Gastroesophageal sphincter (tissue), 4 donors: ENCODE measurements at regions not wholly inside any gene's neighbourhood (a gene's known extent, or its start where the extent isn't known, plus 50 kb on each side); places are given as distances from the start of the nearest gene placed in this dataset.

Experiments
- ATAC-seq: fragments of 150-250 bp; one replicate; pipeline ENCODE4 v1.9.1; 2016; ENCODE audit warnings: mild to moderate bottlenecking, moderate library complexity
- H3K27ac ChIP-seq, 4 donors: fragments of 200-600 bp; sonication (generic) in 3 of 4; 1 replicate in 3 of 4; 2 replicates in 1 of 4; pipeline ENCODE4 v1.5.1; 2016 to 2019
- H3K27me3 ChIP-seq: fragments of 200-600 bp; sonication (generic); one replicate; pipeline ENCODE4 v1.5.1; 2019
- H3K36me3 ChIP-seq, 2 donors: fragments of 200-600 bp; sonication (generic); one replicate each; pipeline ENCODE4 v1.5.1; 2019; ENCODE audit warnings: control low read depth in 1 of 2
- H3K4me1 ChIP-seq, 3 donors: fragments of 200-600 bp; sonication (generic); 1 replicate in 2 of 3; 2 replicates in 1 of 3; pipeline ENCODE4 v1.5.1; 2016 to 2019; ENCODE audit warnings: control low read depth in 2 of 3
- H3K4me3 ChIP-seq, 2 donors: fragments of 200-600 bp; sonication (generic); one replicate each; pipeline ENCODE4 v1.5.1; 2019; ENCODE audit warnings: mild to moderate bottlenecking in 1 of 2, moderate library complexity in 1 of 2
- H3K9me3 ChIP-seq, 3 donors: fragments of 200-600 bp; sonication (generic); one replicate each; pipeline ENCODE4 v1.5.1; 2017 to 2019; ENCODE audit warnings: control low read depth in 2 of 3
- CTCF ChIP-seq, 4 experiments: fragments of 200-600 bp in 2 of 4; fragments of 450-650 bp in 2 of 4; sonication (generic) in 1 of 4; IDR thresholded peaks; one replicate each; pipeline ENCODE4 v1.5.1; 2017 to 2019; ENCODE audit warnings: antibody characterized with exemption in 4 of 4, mild to moderate bottlenecking in 2 of 4, moderate library complexity in 2 of 4
- EP300 ChIP-seq: sonication (generic); formaldehyde crosslinking; IDR thresholded peaks from one replicate; pipeline ENCODE4 v1.6.1; 2017; ENCODE audit warnings: antibody characterized with exemption, mild to moderate bottlenecking
- POLR2A ChIP-seq, 2 donors: fragments of 450-650 bp; IDR thresholded peaks; one replicate each; pipeline ENCODE4 v1.6.1; 2017; ENCODE audit warnings: antibody characterized with exemption in 2 of 2, mild to moderate bottlenecking in 2 of 2, moderate library complexity in 1 of 2
- POLR2AphosphoS5 ChIP-seq: sonication (generic); formaldehyde crosslinking; IDR thresholded peaks from one replicate; pipeline ENCODE4 v1.6.1; 2017; ENCODE audit warnings: antibody characterized with exemption
- WGBS, 2 donors: methylation state at CpG; one replicate each; pipeline ENCODE4 v1.1.5; 2018; ENCODE audit warnings: low coverage in 1 of 2; 5-methylcytosine and 5-hydroxymethylcytosine counted together

GRCh38 chr14:86936556-86936955 lies 1056.4 kb downstream of the GALC start:
- no peak overlapping the region for H3K27ac ChIP-seq
- TF ChIP-seq POLR2AphosphoS5 (no peak), CTCF (IDR thresholded peaks at IDR 0.05) (no peak), EP300 (no peak), POLR2A (IDR thresholded peaks at IDR 0.05) (no peak)
- no peaks in the 10 kb centered on the region for H3K4me1 ChIP-seq
- no peaks in the 10 kb centered on the region for H3K27me3 ChIP-seq
- no peaks in the 10 kb centered on the region for H3K36me3 ChIP-seq
- ATAC-seq, result no peak
- H3K4me3 ChIP-seq, result no peak overlapping the region
- WGBS, 2 donors, result 64 to 78% methylated on average over 2 of the region's 2 CpGs
- H3K9me3 ChIP-seq, result no peaks in the 10 kb centered on the region

- ATAC-seq, result no peak
- H3K27ac ChIP-seq, result no peak overlapping the region
- no peak overlapping the region for H3K4me3 ChIP-seq
- TF ChIP-seq EP300 (no peak), CTCF (IDR thresholded peaks at IDR 0.05) (no peak), POLR2AphosphoS5 (no peak), POLR2A (IDR thresholded peaks at IDR 0.05) (no peak)
- no peaks in the 10 kb centered on the region for H3K9me3 ChIP-seq
- H3K4me1 ChIP-seq, result no peaks in the 10 kb centered on the region
- WGBS, 2 donors, result 44 to 50% methylated on average over 7 to 8 of the region's 8 CpGs
- H3K36me3 ChIP-seq, result no peaks in the 10 kb centered on the region
- no peaks in the 10 kb centered on the region for H3K27me3 ChIP-seq
These were observed 1057.6 kb downstream of the GALC start for GRCh38 chr14:86935241-86935885.

- Histone ChIP-seq H3K36me3 (no peaks in the 10 kb centered on the region), H3K27ac (no peak overlapping the region), H3K4me1 (no peaks in the 10 kb centered on the region), H3K4me3 (no peak overlapping the region), H3K9me3 (no peaks in the 10 kb centered on the region), H3K27me3 (no peaks in the 10 kb centered on the region)
- 86 to 89% methylated on average over 4 to 6 of the region's 7 CpGs for WGBS, 2 donors
- no peak for TF ChIP-seq POLR2AphosphoS5
- TF ChIP-seq POLR2A (IDR thresholded peaks at IDR 0.05), result no peak
- no peak for TF ChIP-seq EP300
- TF ChIP-seq CTCF (IDR thresholded peaks at IDR 0.05), result no peak
- no peak for ATAC-seq
These were observed 1058.9 kb downstream of the GALC start for GRCh38 chr14:86933958-86934595.

GRCh38 chr14:86933460-86933859 lies 1059.5 kb downstream of the GALC start:
- Histone ChIP-seq H3K9me3 (no peaks in the 10 kb centered on the region), H3K27ac (no peak overlapping the region), H3K27me3 (no peaks in the 10 kb centered on the region), H3K4me1 (no peaks in the 10 kb centered on the region), H3K36me3 (no peaks in the 10 kb centered on the region), H3K4me3 (no peak overlapping the region)
- no peak for ATAC-seq
- WGBS, 2 donors, result 95 to 97% methylated on average over 2 of the region's 2 CpGs
- no peak for TF ChIP-seq EP300
- no peak for TF ChIP-seq POLR2A (IDR thresholded peaks at IDR 0.05)
- no peak for TF ChIP-seq CTCF (IDR thresholded peaks at IDR 0.05)
- TF ChIP-seq POLR2AphosphoS5, result no peak

GRCh38 chr14:86915406-86915805 lies 1077.6 kb downstream of the GALC start:
- no peak overlapping the region for H3K4me3 ChIP-seq
- TF ChIP-seq CTCF (IDR thresholded peaks at IDR 0.05) (no peak), POLR2A (IDR thresholded peaks at IDR 0.05) (no peak), EP300 (no peak), POLR2AphosphoS5 (no peak)
- H3K4me1 ChIP-seq, result no peaks in the 10 kb centered on the region
- no peaks in the 10 kb centered on the region for H3K9me3 ChIP-seq
- no peaks in the 10 kb centered on the region for H3K27me3 ChIP-seq
- no peak overlapping the region for H3K27ac ChIP-seq
- no peaks in the 10 kb centered on the region for H3K36me3 ChIP-seq
- ATAC-seq, result no peak
- WGBS, 2 donors, result 38 to 40% methylated on average over 2 of the region's 2 CpGs
